Stimulated activated CD4-positive, alpha-beta T cell treated with anti-CD3 and anti-CD28 coated beads, TNF-alpha, amount 100 ng/mL, for 1 hour (primary cell): ENCODE measurements at regions not wholly inside any gene's neighbourhood (a gene's known extent, or its start where the extent isn't known, plus 50 kb on each side); places are given as distances from the start of the nearest gene placed in this dataset.
A peak's percentile ranks its signal among the peaks of the same experiment; 100 is the strongest.
"Not testable (repeated sequence)": the region's sequence is repeated elsewhere in the genome, so short reads cannot be mapped to it uniquely, and the experiment has no call there.

ENCODE experiments used
- DNase-seq, 3 donors: peaks; one replicate each; pipeline ENCODE4 v3.0.0-alpha.2; 2020; ENCODE audit warnings: low read depth in 3 of 3, low spot score in 1 of 3

GRCh38 chr11:45390407-45390806 is 104.3 kb upstream of the SYT13 start:
- no peak for DNase-seq

- no peak for DNase-seq
Observed at GRCh38 chr11:45388472-45388871, 102.3 kb upstream of the SYT13 start.

DNA sequence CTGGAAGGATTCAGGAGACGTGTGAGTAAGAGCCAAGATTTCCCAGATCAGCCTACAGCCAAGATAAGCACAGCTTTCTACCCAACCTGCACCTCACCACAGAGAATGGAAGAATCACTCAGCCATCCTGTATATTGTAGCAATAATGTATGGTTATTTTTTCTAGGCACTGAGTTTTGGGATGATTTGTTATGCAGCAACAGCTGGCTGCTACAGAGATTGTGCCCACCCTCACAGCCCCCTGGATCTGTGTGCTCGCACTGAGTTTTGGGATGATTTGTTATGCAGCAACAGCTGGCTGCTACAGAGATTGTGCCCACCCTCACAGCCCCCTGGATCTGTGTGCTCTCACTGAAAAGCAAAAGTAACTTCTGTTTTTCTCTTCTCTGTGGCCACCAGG is 101.7 kb upstream of the SYT13 start:
- not testable (repeated sequence) for DNase-seq

DNA sequence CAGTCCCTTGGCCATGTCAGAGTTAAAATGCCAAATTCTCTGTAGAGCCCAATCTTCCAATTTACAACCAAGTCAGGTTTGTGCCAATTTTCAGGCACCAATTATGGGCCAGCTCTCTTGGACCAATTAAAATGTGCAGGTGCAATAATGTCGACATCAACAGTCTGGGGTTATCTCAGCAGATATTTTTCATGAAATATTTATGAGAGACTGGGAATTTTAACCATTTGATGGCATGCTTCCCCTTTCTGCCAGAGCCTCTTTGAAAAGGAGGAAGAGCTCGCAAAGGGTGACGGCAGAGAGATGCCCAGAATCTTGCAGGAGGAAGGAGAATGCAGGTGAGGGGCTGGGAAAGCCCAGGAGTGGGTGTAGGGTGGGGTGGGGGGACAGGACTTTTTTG is 100.8 kb upstream of the SYT13 start:
- DNase-seq = no peak

GRCh38 chr11:45385844-45386243 is 99.7 kb upstream of the SYT13 start:
- DNase-seq = no peak

GRCh38 chr11:45385423-45385822 is 99.3 kb upstream of the SYT13 start:
- no peak for DNase-seq

- no peak for DNase-seq
Observed at GRCh38 chr11:45384711-45385241, 98.6 kb upstream of the SYT13 start.

DNA sequence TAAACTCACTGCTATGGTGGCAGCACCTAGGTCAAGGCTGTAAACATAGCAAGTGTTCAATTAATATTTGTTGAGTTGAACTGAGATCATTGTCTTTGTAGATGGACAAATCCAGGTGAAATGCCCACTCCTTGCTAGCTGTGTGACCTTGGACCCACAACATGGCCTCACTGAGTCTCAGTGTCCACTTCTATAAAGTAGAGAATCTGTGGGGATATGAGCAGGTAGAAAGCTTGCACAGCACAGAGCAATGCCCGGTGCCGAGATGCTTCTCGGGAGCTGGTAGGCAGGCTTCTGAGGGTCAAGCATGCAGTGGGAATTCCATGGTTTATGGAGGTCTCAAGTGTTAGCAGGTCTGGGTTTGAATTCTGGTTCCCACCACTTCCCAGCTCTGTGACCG is 97.9 kb upstream of the SYT13 start:
- DNase-seq = no peak

- no peak for DNase-seq
Observed at GRCh38 chr11:45383224-45383623, 97.1 kb upstream of the SYT13 start.

GRCh38 chr11:45382133-45382878 is 96.2 kb upstream of the SYT13 start:
- no peak for DNase-seq

- no peak for DNase-seq
Observed at GRCh38 chr11:45379162-45379863, 93.2 kb upstream of the SYT13 start.

- no peak for DNase-seq
Observed at GRCh38 chr11:45378516-45378915, 92.4 kb upstream of the SYT13 start.

DNA sequence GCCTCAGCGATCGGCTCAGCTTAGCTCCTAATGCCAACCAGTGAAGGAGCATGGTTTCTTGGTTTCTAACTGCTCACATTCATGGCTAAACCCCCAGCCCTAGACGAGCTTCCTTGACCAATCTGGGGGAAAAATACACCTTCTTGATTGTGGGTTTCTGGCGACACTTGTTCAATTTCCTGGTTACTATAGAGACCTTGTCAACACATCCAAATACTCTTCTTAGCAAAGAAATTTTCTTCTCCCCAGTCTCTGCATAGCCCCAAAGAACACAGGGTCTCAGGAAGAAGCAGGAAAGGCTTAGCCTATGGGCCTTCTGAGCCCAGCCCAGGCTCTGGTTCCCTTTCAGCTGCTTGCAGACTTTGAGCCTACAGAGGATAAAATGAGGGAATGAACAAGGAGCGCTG is 88.5 kb upstream of the SYT13 start:
- no peak for DNase-seq

DNA sequence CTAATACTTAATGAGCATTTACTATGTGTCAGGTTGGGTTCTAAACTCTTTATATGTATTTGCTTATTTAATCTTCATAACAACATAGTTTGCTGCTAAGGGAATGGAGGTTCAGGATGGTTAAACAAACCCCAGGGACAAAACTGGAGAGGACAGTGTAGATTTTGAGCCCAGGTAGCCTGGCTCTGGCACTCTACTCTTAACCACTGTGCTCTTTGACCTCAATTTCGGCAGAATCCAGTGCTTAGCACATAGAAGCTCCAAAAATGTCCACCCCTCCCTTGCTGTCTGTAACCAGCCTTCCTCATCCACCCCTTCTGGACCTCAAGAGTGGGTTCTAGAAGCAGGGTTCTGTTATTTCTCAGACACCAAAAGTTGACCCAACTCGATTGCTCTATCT is 88.0 kb upstream of the SYT13 start:
- DNase-seq = no peak

GRCh38 chr11:45373506-45374035 is 87.4 kb upstream of the SYT13 start:
- no peak for DNase-seq

DNA sequence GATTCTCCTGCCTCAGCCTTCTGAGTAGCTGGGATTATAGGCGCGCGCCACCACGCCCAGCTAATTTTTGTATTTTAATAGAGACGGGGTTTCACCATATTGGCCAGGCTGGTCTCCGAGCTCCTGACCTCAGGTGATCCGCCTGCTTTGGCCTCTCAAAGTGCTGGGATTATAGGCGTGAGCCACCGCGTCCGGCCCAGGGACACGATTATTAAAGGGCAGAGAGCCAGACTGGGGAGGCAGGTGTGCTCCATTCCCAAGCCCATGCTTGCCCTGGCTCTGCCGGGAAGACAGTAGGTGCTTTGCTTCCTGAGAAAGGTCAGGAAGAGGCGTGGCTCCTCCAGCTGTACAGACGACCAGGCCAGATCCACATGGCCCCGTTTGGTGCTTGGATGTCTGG is 86.3 kb upstream of the SYT13 start:
- DNase-seq = not testable (repeated sequence)

GRCh38 chr11:45371251-45372115 is 85.3 kb upstream of the SYT13 start:
- DNase-seq = peak; percentile 13 to 38 (median 34)

GRCh38 chr11:45369313-45369712 is 83.2 kb upstream of the SYT13 start:
- no peak for DNase-seq

DNA sequence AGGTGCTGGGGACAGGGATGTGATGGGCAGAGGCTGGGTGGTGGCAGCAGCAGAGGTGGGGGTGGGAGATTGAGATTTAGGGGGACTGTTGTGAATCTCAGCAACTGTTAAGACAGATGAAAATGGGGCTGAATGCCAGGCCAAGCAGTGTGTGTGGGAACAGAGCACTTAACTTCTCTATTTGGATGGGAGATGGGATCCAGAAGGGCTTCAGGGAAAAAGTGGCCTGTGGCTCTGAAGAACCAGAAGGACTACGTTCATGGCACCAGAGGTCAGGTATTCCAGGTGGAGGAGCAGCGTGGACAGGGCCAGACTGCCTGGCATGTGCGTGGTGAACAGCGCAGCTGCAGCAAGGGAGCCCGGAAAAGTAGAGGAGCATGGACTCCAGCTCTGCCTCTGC is 82.6 kb upstream of the SYT13 start:
- DNase-seq = no peak

GRCh38 chr11:45366619-45367190 is 80.6 kb upstream of the SYT13 start:
- no peak for DNase-seq
